HUES48 (cell line): ENCODE measurements at regions not wholly inside any gene's neighbourhood (a gene's known extent, or its start where the extent isn't known, plus 50 kb on each side); places are given as distances from the start of the nearest gene placed in this dataset.
"Not testable (repeated sequence)": the region's sequence is repeated elsewhere in the genome, so short reads cannot be mapped to it uniquely, and the experiment has no call there.

ENCODE experiments used
- H3K27ac ChIP-seq: one replicate; pipeline ENCODE4 v1.7.0; 2013; ENCODE audit warnings: low read depth, low read length, inconsistent platforms
- H3K27me3 ChIP-seq: 2 replicates; pipeline ENCODE4 v1.6.1; 2013; ENCODE audit warnings: mild to moderate bottlenecking, low read length; ENCODE audit not compliant: control insufficient read depth, insufficient read depth
- H3K36me3 ChIP-seq: 2 replicates; pipeline ENCODE4 v1.6.1; 2013; ENCODE audit warnings: low read length; ENCODE audit not compliant: control insufficient read depth, insufficient read depth
- H3K4me1 ChIP-seq: 2 replicates; pipeline ENCODE4 v1.6.1; 2013; ENCODE audit warnings: mild to moderate bottlenecking, low read length; ENCODE audit not compliant: control insufficient read depth, insufficient read depth
- H3K4me3 ChIP-seq: 2 replicates; pipeline ENCODE4 v1.5.1; 2013; ENCODE audit warnings: mild to moderate bottlenecking, low read depth, low read length
- H3K9ac ChIP-seq: 2 replicates; pipeline ENCODE4 v1.6.1; 2013; ENCODE audit warnings: mild to moderate bottlenecking, low read depth, low read length, moderate library complexity
- H3K9me3 ChIP-seq: 2 replicates; pipeline ENCODE4 v1.6.1; 2013; ENCODE audit warnings: low read length; ENCODE audit not compliant: control insufficient read depth, insufficient read depth

- Histone ChIP-seq H3K27me3 (no peaks in the 10 kb centered on the region), H3K9me3 (peaks cover 18% of the 10 kb centered on the region), H3K4me3 (no peak overlapping the region), H3K9ac (no peak overlapping the region), H3K4me1 (peaks cover 7% of the 10 kb centered on the region; the same call in 1 of the 2 replicates), H3K27ac (no peak overlapping the region), H3K36me3 (no peaks in the 10 kb centered on the region)
Measured at GRCh38 chr4:18635531-18635930, 614.0 kb upstream of the LCORL start.

DNA sequence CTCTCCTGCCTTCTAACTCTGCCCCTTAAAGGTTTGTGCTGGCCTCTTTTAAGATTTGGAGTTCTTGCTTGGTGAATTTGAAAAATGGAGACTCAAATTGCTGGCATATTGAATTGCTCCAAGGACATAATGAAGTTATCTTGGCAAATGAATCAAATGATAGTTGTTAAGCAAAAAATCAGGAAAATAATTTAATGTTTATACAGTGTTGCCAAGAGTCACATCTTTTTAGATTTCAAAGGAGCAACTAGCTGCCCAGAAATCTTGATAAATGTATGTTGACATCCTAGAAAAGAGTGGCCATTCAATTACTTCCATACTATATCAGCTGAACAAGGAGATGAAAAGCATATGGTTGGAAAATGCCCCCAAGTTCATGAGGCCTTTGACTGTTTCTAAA, 610.0 kb upstream of the LCORL start:
- no peak overlapping the region for H3K27ac ChIP-seq
- no peak overlapping the region for H3K9ac ChIP-seq
- H3K9me3 ChIP-seq, result peaks cover 19% of the 10 kb centered on the region

DNA sequence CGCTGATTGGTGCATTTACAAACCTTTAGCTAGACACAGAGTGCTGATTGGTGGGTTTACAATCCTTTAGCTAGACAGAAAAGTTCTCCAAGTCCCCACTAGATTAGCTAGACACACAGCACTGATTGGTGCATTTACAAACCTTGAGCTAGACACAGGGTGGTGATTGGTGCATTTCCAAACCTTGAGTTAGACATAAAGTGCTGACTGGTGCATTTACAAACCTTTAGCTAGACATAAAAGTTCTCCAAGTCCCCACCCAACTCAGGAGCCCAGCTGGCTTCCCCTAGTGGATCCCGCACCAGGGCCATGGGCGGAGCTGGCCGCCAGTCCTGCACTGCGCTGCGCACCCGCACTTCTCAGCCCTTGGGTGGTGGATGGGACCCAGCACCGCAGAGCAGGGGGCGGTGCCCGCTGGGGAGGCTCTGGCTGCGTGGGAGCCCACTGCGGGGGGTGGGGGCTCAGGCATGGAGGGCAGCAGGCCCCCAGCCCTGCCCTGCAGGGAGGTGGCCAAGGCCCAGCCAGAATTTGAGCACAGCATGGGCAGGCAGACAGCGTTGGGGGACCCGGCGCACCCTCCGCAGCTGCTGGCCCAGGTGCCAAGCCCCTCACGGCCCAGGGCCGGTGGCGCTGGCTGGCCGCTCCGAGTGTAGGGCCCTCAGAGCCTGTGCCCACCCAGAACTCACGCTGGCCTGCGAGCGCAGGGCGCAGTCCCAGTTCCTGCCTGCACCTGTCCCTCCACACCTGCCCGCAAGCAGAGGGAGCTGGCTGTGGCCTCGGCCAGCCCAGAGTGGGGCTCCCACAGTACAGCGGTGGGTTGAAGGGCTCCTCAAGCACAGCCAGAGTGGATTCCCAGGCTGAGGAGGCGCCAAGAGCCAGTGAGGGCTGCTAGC, 608.9 kb upstream of the LCORL start:
- Histone ChIP-seq H3K9ac (no peak overlapping the region), H3K27me3 (no peaks in the 10 kb centered on the region), H3K4me1 (no peaks in the 10 kb centered on the region), H3K4me3 (no peak overlapping the region), H3K27ac (no peak overlapping the region), H3K36me3 (no peaks in the 10 kb centered on the region), H3K9me3 (peaks cover 19% of the 10 kb centered on the region)

More for the DNA sequence above, 610.0 kb upstream of the LCORL start:
- no peak overlapping the region for H3K4me3 ChIP-seq
- peaks cover under 1% of the 10 kb centered on the region; the same call in 1 of the 2 replicates for H3K4me1 ChIP-seq
- H3K27me3 ChIP-seq, result no peaks in the 10 kb centered on the region
- no peaks in the 10 kb centered on the region for H3K36me3 ChIP-seq

DNA sequence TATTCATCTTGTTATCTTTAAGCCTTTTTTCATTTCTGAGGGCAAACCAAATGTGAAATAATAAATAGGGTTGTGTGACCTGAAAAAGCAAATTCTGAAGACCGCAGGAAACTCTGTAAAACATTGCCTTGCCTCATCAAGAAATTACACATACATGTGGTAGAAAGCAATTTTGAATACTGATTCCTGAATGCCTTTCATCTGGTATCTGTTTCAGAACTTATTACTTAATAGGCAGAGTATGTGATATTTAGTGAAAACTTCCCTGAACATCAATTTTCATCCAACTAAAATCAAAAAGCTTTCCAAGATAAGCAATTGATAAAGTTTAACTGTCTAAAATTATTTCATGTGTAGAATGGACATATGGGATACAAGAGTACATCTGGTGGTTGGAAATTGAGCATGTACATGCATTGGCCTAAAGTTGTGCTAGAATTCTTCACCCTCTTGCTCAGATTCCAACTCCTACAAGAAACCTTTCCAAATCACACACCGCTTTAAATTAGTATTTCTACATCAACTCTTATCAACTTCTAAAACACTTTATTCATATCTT, 606.0 kb upstream of the LCORL start:
- H3K27ac ChIP-seq, result no peak overlapping the region
- no peak overlapping the region for H3K4me3 ChIP-seq
- no peak overlapping the region for H3K9ac ChIP-seq
- 0 out of 2 replicates have a peak, but pooled peaks cover 4% of the 10 kb centered on the region for H3K4me1 ChIP-seq
- peaks cover 19% of the 10 kb centered on the region for H3K9me3 ChIP-seq
- H3K36me3 ChIP-seq, result no peaks in the 10 kb centered on the region
- H3K27me3 ChIP-seq, result no peaks in the 10 kb centered on the region

- Histone ChIP-seq H3K36me3 (no peaks in the 10 kb centered on the region), H3K9me3 (peaks cover 16% of the 10 kb centered on the region), H3K4me3 (no peak overlapping the region), H3K27me3 (no peaks in the 10 kb centered on the region), H3K9ac (no peak overlapping the region), H3K4me1 (0 out of 2 replicates have a peak, but pooled peaks cover 4% of the 10 kb centered on the region), H3K27ac (no peak overlapping the region)
Measured at GRCh38 chr4:18626996-18627395, 605.4 kb upstream of the LCORL start.

DNA sequence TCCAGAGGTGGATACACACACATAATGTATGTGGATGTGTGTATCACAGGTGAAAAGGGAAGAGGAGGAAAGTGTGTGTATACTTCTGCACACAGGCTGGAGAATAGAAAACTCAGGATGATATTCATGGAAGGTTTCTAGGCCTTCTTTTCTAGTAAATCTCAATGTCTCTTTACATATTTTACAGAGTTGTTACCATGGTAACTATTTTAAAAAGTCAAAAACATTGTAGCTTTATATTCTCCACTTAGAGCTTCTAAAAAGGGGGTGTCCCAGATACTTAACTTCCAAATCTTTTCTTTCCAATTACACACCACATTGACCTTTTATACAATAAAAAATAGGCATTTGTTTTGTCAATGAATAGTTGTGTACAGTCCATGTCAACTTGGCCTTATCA, 604.8 kb upstream of the LCORL start:
- no peaks in the 10 kb centered on the region for H3K36me3 ChIP-seq
- H3K27ac ChIP-seq, result no peak overlapping the region
- peaks cover 11% of the 10 kb centered on the region for H3K9me3 ChIP-seq
- H3K9ac ChIP-seq, result no peak overlapping the region
- H3K4me1 ChIP-seq, result 0 out of 2 replicates have a peak, but pooled peaks cover 4% of the 10 kb centered on the region
- H3K27me3 ChIP-seq, result no peaks in the 10 kb centered on the region
- no peak overlapping the region for H3K4me3 ChIP-seq

DNA sequence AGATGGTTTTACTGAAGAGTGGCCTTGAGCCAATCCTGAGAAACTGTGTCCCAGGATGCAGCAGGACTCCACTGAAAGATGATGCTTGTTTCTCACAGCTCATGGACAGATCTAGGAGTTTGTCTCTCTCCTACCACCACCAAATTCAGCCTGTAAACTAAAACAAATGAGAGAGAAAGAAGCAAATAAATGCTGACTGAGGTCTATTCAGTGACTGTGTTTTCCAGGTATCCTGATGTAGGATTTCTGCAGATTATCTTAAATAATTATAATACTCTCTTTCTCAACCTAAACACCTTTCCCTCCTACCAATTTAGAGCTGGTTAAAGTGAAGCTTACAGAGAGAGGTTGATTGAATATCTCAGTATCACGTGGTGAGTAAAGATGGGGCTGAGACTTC, 599.6 kb upstream of the LCORL start:
- Histone ChIP-seq H3K27me3 (no peaks in the 10 kb centered on the region), H3K36me3 (no peaks in the 10 kb centered on the region), H3K27ac (no peak overlapping the region), H3K9me3 (0 out of 2 replicates have a peak, but pooled peaks cover 2% of the 10 kb centered on the region), H3K4me1 (0 out of 2 replicates have a peak, but pooled peaks cover 4% of the 10 kb centered on the region), H3K9ac (no peak overlapping the region), H3K4me3 (no peak overlapping the region)

GRCh38 chr4:18616720-18617119, 595.2 kb upstream of the LCORL start:
- Histone ChIP-seq H3K27me3 (no peaks in the 10 kb centered on the region), H3K4me3 (no peak overlapping the region), H3K9me3 (no peaks in the 10 kb centered on the region), H3K9ac (no peak overlapping the region), H3K36me3 (no peaks in the 10 kb centered on the region), H3K27ac (no peak overlapping the region), H3K4me1 (no peaks in the 10 kb centered on the region)

- no peaks in the 10 kb centered on the region for H3K36me3 ChIP-seq
- H3K27ac ChIP-seq, result no peak overlapping the region
- no peaks in the 10 kb centered on the region for H3K4me1 ChIP-seq
- no peaks in the 10 kb centered on the region for H3K9me3 ChIP-seq
- no peak overlapping the region for H3K9ac ChIP-seq
- no peak overlapping the region for H3K4me3 ChIP-seq
- H3K27me3 ChIP-seq, result no peaks in the 10 kb centered on the region
Measured at GRCh38 chr4:18611026-18611425, 589.5 kb upstream of the LCORL start.

GRCh38 chr4:18608908-18609533, 587.5 kb upstream of the LCORL start:
- Histone ChIP-seq H3K4me3 (no peak overlapping the region), H3K27me3 (no peaks in the 10 kb centered on the region), H3K9ac (no peak overlapping the region), H3K36me3 (no peaks in the 10 kb centered on the region), H3K27ac (no peak overlapping the region), H3K4me1 (no peaks in the 10 kb centered on the region), H3K9me3 (no peaks in the 10 kb centered on the region)

DNA sequence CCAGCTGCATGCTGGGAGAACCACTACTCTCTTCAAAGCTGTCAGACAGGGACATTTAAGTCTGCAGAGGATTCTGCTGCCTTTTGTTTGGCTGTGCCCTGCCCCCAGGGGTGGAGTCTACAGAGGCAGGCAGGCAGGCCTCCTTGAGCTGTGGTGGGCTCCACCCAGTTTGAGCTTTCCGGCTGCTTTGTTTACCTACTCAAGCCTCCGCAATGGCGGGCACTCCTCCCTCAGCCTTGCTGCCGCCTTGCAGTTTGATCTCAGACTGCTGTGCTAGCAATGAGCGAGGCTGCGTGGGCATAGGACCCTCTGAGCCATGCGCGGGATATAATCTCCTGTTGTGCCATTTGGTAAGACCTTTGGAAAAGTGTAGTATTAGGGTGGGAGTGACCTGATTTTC, 581.1 kb upstream of the LCORL start:
- H3K9ac ChIP-seq, H3K27ac ChIP-seq, H3K9me3 ChIP-seq, H3K4me3 ChIP-seq, H3K27me3 ChIP-seq, H3K4me1 ChIP-seq, H3K36me3 ChIP-seq: not testable (repeated sequence)
